ENCODE measurements at regions not wholly inside any gene's neighbourhood (a gene's known extent, or its start where the extent isn't known, plus 50 kb on each side); places are given as distances from the start of the nearest gene placed in this dataset.

DNA sequence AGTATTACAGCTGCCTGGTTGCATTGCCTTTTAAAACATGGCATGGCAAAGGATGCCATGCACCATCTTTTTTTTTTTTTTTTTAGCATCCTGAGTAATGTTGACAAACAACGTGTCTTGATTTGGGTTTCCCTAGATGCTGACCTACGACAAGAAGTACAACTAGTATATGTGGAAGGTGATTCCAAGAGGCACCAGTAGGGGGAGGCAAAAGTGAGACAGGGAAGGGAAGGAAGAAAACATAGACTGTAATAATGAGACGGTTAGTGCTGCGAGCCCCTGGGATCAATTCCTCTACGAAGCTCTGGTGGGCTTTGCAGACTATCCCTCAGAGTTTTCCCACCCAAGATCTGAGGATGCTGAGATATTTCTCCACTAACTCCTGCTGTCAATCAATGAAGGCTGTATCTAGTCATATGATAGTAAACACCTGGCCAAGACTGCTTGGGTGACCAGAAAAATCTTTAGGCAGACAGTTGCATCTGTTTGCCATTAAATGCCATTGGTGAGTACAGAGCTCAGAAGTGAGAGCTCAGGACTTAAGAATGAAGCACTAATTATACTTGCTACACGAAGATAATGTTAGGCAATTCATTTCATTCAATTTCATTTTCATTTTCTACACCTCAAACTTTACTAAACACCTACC is 458.6 kb upstream of the GOT2 start:
- TF ChIP-seq, protein P1, sequence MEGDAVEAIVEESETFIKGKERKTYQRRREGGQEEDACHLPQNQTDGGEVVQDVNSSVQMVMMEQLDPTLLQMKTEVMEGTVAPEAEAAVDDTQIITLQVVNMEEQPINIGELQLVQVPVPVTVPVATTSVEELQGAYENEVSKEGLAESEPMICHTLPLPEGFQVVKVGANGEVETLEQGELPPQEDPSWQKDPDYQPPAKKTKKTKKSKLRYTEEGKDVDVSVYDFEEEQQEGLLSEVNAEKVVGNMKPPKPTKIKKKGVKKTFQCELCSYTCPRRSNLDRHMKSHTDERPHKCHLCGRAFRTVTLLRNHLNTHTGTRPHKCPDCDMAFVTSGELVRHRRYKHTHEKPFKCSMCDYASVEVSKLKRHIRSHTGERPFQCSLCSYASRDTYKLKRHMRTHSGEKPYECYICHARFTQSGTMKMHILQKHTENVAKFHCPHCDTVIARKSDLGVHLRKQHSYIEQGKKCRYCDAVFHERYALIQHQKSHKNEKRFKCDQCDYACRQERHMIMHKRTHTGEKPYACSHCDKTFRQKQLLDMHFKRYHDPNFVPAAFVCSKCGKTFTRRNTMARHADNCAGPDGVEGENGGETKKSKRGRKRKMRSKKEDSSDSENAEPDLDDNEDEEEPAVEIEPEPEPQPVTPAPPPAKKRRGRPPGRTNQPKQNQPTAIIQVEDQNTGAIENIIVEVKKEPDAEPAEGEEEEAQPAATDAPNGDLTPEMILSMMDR (IDR thresholded peaks at IDR 0.05; ENCODE audit: insufficient read depth, low read length, poor library complexity, severe bottlenecking): no peak
- no peak for TF ChIP-seq EZH2phosphoT487 (conservative IDR thresholded peaks at IDR 0.05; ENCODE audit: low read length)

Measured in SU-DHL-6 (cell line).